ENCODE measurements at regions not wholly inside any gene's neighbourhood (a gene's known extent, or its start where the extent isn't known, plus 50 kb on each side); places are given as distances from the start of the nearest gene placed in this dataset.

DNA sequence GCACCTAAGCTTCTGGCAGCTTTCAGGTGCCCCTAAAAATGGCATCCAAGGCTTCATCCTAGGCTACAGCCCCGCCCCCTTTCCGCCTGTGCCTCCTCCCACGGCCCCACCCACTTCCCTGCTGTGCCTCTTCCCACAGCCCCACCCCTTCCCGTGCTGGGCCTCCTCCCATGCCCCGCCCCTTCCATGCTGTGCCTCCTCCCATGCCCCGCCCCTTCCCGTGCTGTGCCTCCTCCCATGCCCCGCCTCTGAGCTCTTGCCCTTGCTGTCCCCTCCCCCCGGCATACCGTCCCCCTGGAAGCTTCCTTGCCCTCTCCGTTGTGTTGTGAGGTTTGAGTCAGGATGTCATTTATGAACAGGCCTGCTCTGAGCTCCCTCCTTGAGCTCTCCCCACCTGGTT lies 228.5 kb upstream of the AJAP1 start:
- H3K27me3 ChIP-seq (ENCODE audit: control insufficient read depth, insufficient read depth, low read length) = no peaks in the 10 kb centered on the region
- no peak overlapping the region for H3K4me3 ChIP-seq (ENCODE audit: low read depth in 2 of 2, low read length in 2 of 2)
- H3K9me3 ChIP-seq (ENCODE audit: control insufficient read depth, insufficient read depth, low read depth, low read length) = no peaks in the 10 kb centered on the region
- H3K27ac ChIP-seq (ENCODE audit: low read length) = no peak overlapping the region
- BruUV-seq (replicated peaks) = no TSS peak
- intact Hi-C loops (cut with micrococcal nuclease; ENCODE audit: unreplicated experiment) (no loop called here), in situ Hi-C loops (cut with HindIII; ENCODE audit: low pct_unique_long_range_greater_than_20kb, low sequenced_read_pairs) (no loop called here)
- ChIA-PET POLR2A (no interaction called here), CTCF (no interaction called here)
- DNase-seq (ENCODE audit: low read depth, low spot score) (no peak), ATAC-seq (no peak)
- H3K4me1 ChIP-seq (ENCODE audit: control insufficient read depth, insufficient read depth, low read length) = no peaks in the 10 kb centered on the region
- no peaks in the 10 kb centered on the region for H3K36me3 ChIP-seq (ENCODE audit: control insufficient read depth, insufficient read depth, low read length)
- TF ChIP-seq, protein P1, sequence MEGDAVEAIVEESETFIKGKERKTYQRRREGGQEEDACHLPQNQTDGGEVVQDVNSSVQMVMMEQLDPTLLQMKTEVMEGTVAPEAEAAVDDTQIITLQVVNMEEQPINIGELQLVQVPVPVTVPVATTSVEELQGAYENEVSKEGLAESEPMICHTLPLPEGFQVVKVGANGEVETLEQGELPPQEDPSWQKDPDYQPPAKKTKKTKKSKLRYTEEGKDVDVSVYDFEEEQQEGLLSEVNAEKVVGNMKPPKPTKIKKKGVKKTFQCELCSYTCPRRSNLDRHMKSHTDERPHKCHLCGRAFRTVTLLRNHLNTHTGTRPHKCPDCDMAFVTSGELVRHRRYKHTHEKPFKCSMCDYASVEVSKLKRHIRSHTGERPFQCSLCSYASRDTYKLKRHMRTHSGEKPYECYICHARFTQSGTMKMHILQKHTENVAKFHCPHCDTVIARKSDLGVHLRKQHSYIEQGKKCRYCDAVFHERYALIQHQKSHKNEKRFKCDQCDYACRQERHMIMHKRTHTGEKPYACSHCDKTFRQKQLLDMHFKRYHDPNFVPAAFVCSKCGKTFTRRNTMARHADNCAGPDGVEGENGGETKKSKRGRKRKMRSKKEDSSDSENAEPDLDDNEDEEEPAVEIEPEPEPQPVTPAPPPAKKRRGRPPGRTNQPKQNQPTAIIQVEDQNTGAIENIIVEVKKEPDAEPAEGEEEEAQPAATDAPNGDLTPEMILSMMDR (IDR thresholded peaks at IDR 0.05) = no peak
- TF ChIP-seq POLR2AphosphoS5 (IDR thresholded peaks at IDR 0.05; ENCODE audit: low read depth, low read length) (no peak), TCF7L2 (IDR thresholded peaks at IDR 0.05; ENCODE audit: low read depth, low read length) (no peak), SIN3A (IDR thresholded peaks at IDR 0.05; ENCODE audit: borderline replicate concordance, insufficient read depth, low read depth, low read length) (no peak)
- TF ChIP-seq, protein P2, sequence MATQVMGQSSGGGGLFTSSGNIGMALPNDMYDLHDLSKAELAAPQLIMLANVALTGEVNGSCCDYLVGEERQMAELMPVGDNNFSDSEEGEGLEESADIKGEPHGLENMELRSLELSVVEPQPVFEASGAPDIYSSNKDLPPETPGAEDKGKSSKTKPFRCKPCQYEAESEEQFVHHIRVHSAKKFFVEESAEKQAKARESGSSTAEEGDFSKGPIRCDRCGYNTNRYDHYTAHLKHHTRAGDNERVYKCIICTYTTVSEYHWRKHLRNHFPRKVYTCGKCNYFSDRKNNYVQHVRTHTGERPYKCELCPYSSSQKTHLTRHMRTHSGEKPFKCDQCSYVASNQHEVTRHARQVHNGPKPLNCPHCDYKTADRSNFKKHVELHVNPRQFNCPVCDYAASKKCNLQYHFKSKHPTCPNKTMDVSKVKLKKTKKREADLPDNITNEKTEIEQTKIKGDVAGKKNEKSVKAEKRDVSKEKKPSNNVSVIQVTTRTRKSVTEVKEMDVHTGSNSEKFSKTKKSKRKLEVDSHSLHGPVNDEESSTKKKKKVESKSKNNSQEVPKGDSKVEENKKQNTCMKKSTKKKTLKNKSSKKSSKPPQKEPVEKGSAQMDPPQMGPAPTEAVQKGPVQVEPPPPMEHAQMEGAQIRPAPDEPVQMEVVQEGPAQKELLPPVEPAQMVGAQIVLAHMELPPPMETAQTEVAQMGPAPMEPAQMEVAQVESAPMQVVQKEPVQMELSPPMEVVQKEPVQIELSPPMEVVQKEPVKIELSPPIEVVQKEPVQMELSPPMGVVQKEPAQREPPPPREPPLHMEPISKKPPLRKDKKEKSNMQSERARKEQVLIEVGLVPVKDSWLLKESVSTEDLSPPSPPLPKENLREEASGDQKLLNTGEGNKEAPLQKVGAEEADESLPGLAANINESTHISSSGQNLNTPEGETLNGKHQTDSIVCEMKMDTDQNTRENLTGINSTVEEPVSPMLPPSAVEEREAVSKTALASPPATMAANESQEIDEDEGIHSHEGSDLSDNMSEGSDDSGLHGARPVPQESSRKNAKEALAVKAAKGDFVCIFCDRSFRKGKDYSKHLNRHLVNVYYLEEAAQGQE (IDR thresholded peaks at IDR 0.05; ENCODE audit: insufficient read depth in 1 of 2, low read depth in 2 of 2, low read length in 1 of 2) = no peak

DNA sequence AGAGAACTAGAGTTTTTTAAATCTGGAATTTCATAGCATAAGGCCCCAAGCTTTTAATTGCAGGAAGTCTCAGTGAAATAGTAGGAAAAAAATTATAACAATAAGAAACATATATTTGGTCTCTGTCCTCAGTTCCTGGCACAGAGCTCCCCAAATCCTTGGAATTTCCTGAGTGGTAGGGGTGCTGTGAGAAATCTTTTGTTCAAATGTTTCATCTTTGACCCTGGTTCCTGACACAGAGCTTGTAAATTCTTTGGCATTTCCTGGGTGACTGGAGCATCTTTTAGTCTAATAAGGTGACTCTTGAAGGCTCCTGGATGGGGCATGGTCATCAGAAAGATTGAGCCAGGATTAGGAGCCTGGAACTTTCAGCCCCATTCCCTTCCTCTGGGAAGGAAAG lies 225.7 kb upstream of the AJAP1 start:
- ChIA-PET CTCF (no interaction called here), POLR2A (no interaction called here)
- H3K27me3 ChIP-seq (ENCODE audit: control insufficient read depth, insufficient read depth, low read length) = no peaks in the 10 kb centered on the region
- no peak overlapping the region for H3K27ac ChIP-seq (ENCODE audit: low read length)
- in situ Hi-C loops (cut with HindIII; ENCODE audit: low pct_unique_long_range_greater_than_20kb, low sequenced_read_pairs) (no loop called here), intact Hi-C loops (cut with micrococcal nuclease; ENCODE audit: unreplicated experiment) (no loop called here)
- no peak for DNase-seq (ENCODE audit: low read depth, low spot score)
- TF ChIP-seq, protein P2 (IDR thresholded peaks at IDR 0.05; ENCODE audit: insufficient read depth in 1 of 2, low read depth in 2 of 2, low read length in 1 of 2) = no peak
- TF ChIP-seq POLR2AphosphoS5 (IDR thresholded peaks at IDR 0.05; ENCODE audit: low read depth, low read length) = no peak
- TF ChIP-seq SIN3A (IDR thresholded peaks at IDR 0.05; ENCODE audit: borderline replicate concordance, insufficient read depth, low read depth, low read length) = no peak
- TF ChIP-seq, protein P1 (IDR thresholded peaks at IDR 0.05) = no peak
- no peak for TF ChIP-seq TCF7L2 (IDR thresholded peaks at IDR 0.05; ENCODE audit: low read depth, low read length)
- H3K4me3 ChIP-seq (ENCODE audit: low read depth in 2 of 2, low read length in 2 of 2) = no peak overlapping the region
- BruUV-seq (replicated peaks) = no TSS peak
- H3K9me3 ChIP-seq (ENCODE audit: control insufficient read depth, insufficient read depth, low read depth, low read length) = no peaks in the 10 kb centered on the region
- ATAC-seq = no peak
- H3K36me3 ChIP-seq (ENCODE audit: control insufficient read depth, insufficient read depth, low read length) = no peaks in the 10 kb centered on the region
- no peaks in the 10 kb centered on the region for H3K4me1 ChIP-seq (ENCODE audit: control insufficient read depth, insufficient read depth, low read length)

Measured in Panc1 (cell line).